HUES64 (cell line): ENCODE measurements at regions not wholly inside any gene's neighbourhood (a gene's known extent, or its start where the extent isn't known, plus 50 kb on each side); places are given as distances from the start of the nearest gene placed in this dataset.

Experiments used
- H3K27ac ChIP-seq: 2 replicates; pipeline ENCODE4 v1.7.0; 2013; ENCODE audit warnings: low read depth, low read length, inconsistent platforms
- H3K27me3 ChIP-seq: 2 replicates; pipeline ENCODE4 v1.6.1; 2013; ENCODE audit warnings: mild to moderate bottlenecking, low read length; ENCODE audit not compliant: insufficient read depth
- H3K36me3 ChIP-seq: 2 replicates; pipeline ENCODE4 v1.6.1; 2013; ENCODE audit warnings: mild to moderate bottlenecking, low read length; ENCODE audit not compliant: insufficient read depth
- H3K4me1 ChIP-seq: 2 replicates; pipeline ENCODE4 v1.6.1; 2013; ENCODE audit warnings: mild to moderate bottlenecking, low read length, moderate library complexity; ENCODE audit not compliant: insufficient read depth
- H3K4me3 ChIP-seq: 2 replicates; pipeline ENCODE4 v1.5.1; 2013; ENCODE audit warnings: mild to moderate bottlenecking, low read length, moderate library complexity
- H3K9ac ChIP-seq: 2 replicates; pipeline ENCODE4 v1.6.1; 2013; ENCODE audit warnings: mild to moderate bottlenecking, low read depth, low read length
- H3K9me3 ChIP-seq: 2 replicates; pipeline ENCODE4 v1.6.1; 2013; ENCODE audit warnings: low read depth, low read length; ENCODE audit not compliant: insufficient read depth
- WGBS: fragments of 150-250, 120-280 bp; methylation state at CpG from one replicate; pipeline ENCODE4 v1.1.7; 2013; ENCODE audit warnings: missing lambda C conversion rate; 5-methylcytosine and 5-hydroxymethylcytosine counted together

- Histone ChIP-seq H3K36me3 (no peaks in the 10 kb centered on the region), H3K4me3 (no peak overlapping the region), H3K4me1 (no peaks in the 10 kb centered on the region), H3K9ac (no peak overlapping the region), H3K27me3 (no peaks in the 10 kb centered on the region), H3K27ac (no peak overlapping the region), H3K9me3 (peaks cover 79% of the 10 kb centered on the region)
- 88% methylated on average over 1 of the region's 2 CpGs for WGBS
Measured at GRCh38 chr7:153398370-153398769, 638.8 kb downstream of the ACTR3B start.

- WGBS, result 90% methylated on average over 8 of the region's 8 CpGs
- Histone ChIP-seq H3K4me3 (no peak overlapping the region), H3K27ac (no peak overlapping the region), H3K27me3 (no peaks in the 10 kb centered on the region), H3K9ac (no peak overlapping the region), H3K4me1 (no peaks in the 10 kb centered on the region), H3K9me3 (peaks cover 79% of the 10 kb centered on the region), H3K36me3 (no peaks in the 10 kb centered on the region)
Measured at GRCh38 chr7:153398789-153399553, 639.4 kb downstream of the ACTR3B start.

GRCh38 chr7:153399554-153399940 is 640.0 kb downstream of the ACTR3B start:
- WGBS, result 100% methylated on average over 1 of the region's 1 CpG
- no peaks in the 10 kb centered on the region for H3K4me1 ChIP-seq
- H3K36me3 ChIP-seq, result no peaks in the 10 kb centered on the region

GRCh38 chr7:153400735-153401593 is 641.4 kb downstream of the ACTR3B start:
- Histone ChIP-seq H3K27me3 (no peaks in the 10 kb centered on the region), H3K4me1 (no peaks in the 10 kb centered on the region), H3K9ac (no peak overlapping the region), H3K4me3 (no peak overlapping the region), H3K27ac (no peak overlapping the region), H3K9me3 (peaks cover 78% of the 10 kb centered on the region), H3K36me3 (no peaks in the 10 kb centered on the region)
- WGBS, result 80% methylated on average over 19 of the region's 19 CpGs

More at GRCh38 chr7:153399554-153399940, 640.0 kb downstream of the ACTR3B start:
- peaks cover 79% of the 10 kb centered on the region for H3K9me3 ChIP-seq
- H3K27me3 ChIP-seq, result no peaks in the 10 kb centered on the region
- no peak overlapping the region for H3K27ac ChIP-seq
- H3K9ac ChIP-seq, result no peak overlapping the region
- H3K4me3 ChIP-seq, result no peak overlapping the region

- Histone ChIP-seq H3K36me3 (no peaks in the 10 kb centered on the region), H3K27me3 (no peaks in the 10 kb centered on the region), H3K4me3 (no peak overlapping the region), H3K9me3 (peaks cover 77% of the 10 kb centered on the region), H3K4me1 (no peaks in the 10 kb centered on the region), H3K9ac (no peak overlapping the region), H3K27ac (no peak overlapping the region)
- 86% methylated on average over 8 of the region's 9 CpGs for WGBS
Measured at GRCh38 chr7:153401795-153402720, 642.5 kb downstream of the ACTR3B start.

- H3K27ac ChIP-seq, result no peak overlapping the region
- H3K27me3 ChIP-seq, result no peaks in the 10 kb centered on the region
- H3K36me3 ChIP-seq, result no peaks in the 10 kb centered on the region
- H3K4me3 ChIP-seq, result no peak overlapping the region
- WGBS, result 89% methylated on average over 7 of the region's 7 CpGs
- H3K4me1 ChIP-seq, result no peaks in the 10 kb centered on the region
- no peak overlapping the region for H3K9ac ChIP-seq
- peaks cover 75% of the 10 kb centered on the region for H3K9me3 ChIP-seq
Measured at GRCh38 chr7:153402721-153403541, 643.4 kb downstream of the ACTR3B start.

GRCh38 chr7:153404124-153404523 is 644.6 kb downstream of the ACTR3B start:
- H3K9me3 ChIP-seq, result peaks cover 72% of the 10 kb centered on the region

GRCh38 chr7:153404781-153405279 is 645.3 kb downstream of the ACTR3B start:
- no peak overlapping the region for H3K4me3 ChIP-seq
- H3K4me1 ChIP-seq, result no peaks in the 10 kb centered on the region
- no peaks in the 10 kb centered on the region for H3K27me3 ChIP-seq
- 89% methylated on average over 9 of the region's 9 CpGs for WGBS
- H3K27ac ChIP-seq, result no peak overlapping the region
- peaks cover 74% of the 10 kb centered on the region for H3K9me3 ChIP-seq
- no peaks in the 10 kb centered on the region for H3K36me3 ChIP-seq
- H3K9ac ChIP-seq, result no peak overlapping the region

More at GRCh38 chr7:153404124-153404523, 644.6 kb downstream of the ACTR3B start:
- no peak overlapping the region for H3K27ac ChIP-seq
- H3K9ac ChIP-seq, result no peak overlapping the region
- H3K27me3 ChIP-seq, result no peaks in the 10 kb centered on the region
- no peaks in the 10 kb centered on the region for H3K36me3 ChIP-seq
- no peak overlapping the region for H3K4me3 ChIP-seq
- 83% methylated on average over 2 of the region's 2 CpGs for WGBS
- no peaks in the 10 kb centered on the region for H3K4me1 ChIP-seq

GRCh38 chr7:153405704-153406485 is 646.3 kb upstream of the DPP6 start:
- 77% methylated on average over 6 of the region's 7 CpGs for WGBS
- no peaks in the 10 kb centered on the region for H3K36me3 ChIP-seq
- H3K9ac ChIP-seq, result no peak overlapping the region
- no peak overlapping the region for H3K27ac ChIP-seq
- H3K27me3 ChIP-seq, result no peaks in the 10 kb centered on the region
- no peaks in the 10 kb centered on the region for H3K4me1 ChIP-seq
- H3K4me3 ChIP-seq, result no peak overlapping the region
- peaks cover 70% of the 10 kb centered on the region for H3K9me3 ChIP-seq
